HG02884 (cell line): ENCODE measurements at regions not wholly inside any gene's neighbourhood (a gene's known extent, or its start where the extent isn't known, plus 50 kb on each side); places are given as distances from the start of the nearest gene placed in this dataset.

Source experiments
- ATAC-seq: cut with Tn5 transposase; IDR thresholded peaks from one replicate; pipeline ENCODE4 v1.9.1; 2021; ENCODE audit warnings: mild to moderate bottlenecking, moderate library complexity; ENCODE audit not compliant: unreplicated experiment

DNA sequence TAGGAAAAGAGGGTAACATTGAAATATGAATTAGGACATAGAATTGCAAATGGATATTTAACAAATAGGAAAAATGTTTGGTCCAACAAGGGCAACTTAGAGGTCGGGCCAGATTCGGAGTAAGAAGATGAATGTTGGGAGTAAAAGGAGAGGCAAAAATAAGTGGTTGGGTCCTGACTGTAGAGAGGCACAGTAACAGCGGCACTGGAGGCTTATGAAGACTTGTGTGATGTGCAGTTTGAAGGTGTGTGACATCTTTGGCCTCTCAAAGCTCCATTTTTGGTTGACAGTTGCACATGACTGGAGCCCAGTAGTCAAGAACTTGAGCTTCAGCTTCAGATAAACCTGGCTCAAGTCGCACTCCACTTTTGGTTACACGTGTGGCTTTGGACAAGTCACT is 109.9 kb upstream of the PAXBP1 start:
- ATAC-seq, result no peak

- no peak for ATAC-seq
These were observed 112.5 kb upstream of the PAXBP1 start for GRCh38 chr21:32884062-32884461.

- ATAC-seq, result no peak
These were observed 114.8 kb upstream of the PAXBP1 start for GRCh38 chr21:32886339-32886738.

DNA sequence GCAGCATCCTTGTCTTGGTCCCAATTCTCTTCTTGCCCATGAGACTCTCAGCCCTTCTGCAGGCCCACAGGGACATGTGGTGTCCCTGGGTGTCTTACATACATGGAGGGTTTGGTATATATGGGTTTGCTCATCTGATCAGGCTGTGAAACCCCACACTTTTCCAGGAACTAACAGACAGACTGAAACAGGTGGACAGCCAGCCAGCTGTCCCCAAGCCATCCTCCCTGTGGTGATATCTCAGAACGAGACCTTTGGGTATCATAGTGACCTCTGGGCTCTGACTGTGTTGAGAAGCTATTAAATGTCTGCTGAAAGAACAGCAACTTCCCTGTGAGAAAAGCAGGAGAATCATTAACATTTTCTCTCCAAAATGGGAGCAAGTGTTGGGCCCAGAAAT is 115.5 kb upstream of the PAXBP1 start:
- no peak for ATAC-seq

DNA sequence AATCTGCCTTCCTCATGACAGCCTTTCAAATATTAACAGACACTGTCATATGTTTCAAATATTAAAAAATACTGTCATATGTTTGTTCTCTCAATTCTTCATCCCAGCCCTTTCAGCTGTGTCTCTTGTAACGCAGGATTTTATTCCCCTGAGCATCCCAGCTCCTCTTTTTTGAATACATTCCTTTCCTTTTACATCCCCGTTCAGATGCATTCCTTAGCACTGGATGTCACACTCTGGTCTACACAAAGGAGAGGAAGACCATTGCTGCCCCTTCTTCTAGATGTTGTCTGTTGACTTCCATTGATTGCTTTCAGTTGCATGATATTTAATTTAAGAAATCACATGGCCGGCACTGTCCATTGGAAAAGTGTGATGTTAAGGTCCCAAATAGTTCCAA is 117.4 kb upstream of the PAXBP1 start:
- ATAC-seq, result no peak

DNA sequence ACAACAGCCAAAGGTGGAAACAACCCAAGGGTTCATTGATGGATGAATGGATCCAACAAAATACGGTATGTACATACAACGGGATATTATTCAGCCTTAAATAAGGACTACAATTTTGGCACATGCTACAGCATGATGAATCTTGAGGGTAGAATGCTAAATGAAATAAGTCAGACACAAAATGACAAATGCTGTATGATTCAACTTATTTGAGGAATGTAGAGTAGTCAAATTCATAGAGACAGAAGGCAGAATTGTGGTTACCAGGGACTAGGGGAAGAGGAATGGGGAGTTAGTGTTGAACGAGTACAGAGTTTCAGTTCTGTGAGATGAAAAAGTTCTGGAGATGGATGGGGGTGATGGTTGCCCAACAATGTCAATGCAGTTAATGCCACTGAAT is 118.0 kb upstream of the PAXBP1 start:
- ATAC-seq, result no peak

- no peak for ATAC-seq
These were observed 122.8 kb upstream of the PAXBP1 start for GRCh38 chr21:32894321-32894720.

GRCh38 chr21:32900814-32901213 is 124.9 kb upstream of the OLIG2 start:
- ATAC-seq, result no peak

DNA sequence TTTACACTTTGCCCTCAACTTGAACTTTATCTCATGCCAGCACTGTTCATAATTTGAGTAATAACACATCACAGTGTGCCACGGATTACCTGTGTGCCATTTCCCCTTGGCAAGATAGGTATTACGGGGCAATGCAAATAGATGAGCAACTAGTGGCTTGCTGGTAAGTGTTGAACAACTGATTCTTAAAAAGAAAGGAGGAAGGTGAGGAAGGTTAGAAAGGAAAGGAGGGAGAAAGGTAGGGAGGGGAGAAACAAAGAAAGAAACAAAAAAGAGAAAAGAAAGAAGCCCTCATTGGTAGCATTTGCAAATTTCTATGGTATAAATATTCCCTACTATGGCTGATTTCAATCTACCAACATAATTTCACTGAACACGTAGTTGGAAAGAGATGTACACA is 118.2 kb upstream of the OLIG2 start:
- no peak for ATAC-seq

GRCh38 chr21:32908534-32908933 is 117.2 kb upstream of the OLIG2 start:
- no peak for ATAC-seq

GRCh38 chr21:32909393-32909792 is 116.3 kb upstream of the OLIG2 start:
- no peak for ATAC-seq

- ATAC-seq, result no peak
These were observed 111.2 kb upstream of the OLIG2 start for GRCh38 chr21:32914424-32915039.

DNA sequence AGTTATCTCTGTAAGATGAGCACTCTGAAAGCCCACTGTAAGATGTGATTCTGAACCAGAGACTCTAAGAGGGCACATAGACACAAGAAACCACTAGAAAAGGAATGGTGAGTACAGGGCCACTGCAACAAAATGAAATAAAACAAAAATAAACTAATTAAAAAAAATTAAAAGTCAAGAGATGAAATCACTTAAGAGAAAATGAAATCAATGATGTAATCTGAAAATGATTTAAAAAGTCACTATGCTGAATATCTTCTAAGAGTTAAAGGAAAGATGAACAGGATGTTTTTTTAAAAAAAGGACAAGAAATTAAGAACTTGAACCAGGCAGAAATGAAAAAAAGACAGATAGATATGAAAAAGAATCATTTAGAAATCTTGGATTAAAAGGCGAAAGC is 110.6 kb upstream of the OLIG2 start:
- ATAC-seq, result no peak

- no peak for ATAC-seq
These were observed 109.6 kb upstream of the OLIG2 start for GRCh38 chr21:32916088-32916487.

- ATAC-seq, result no peak
These were observed 109.1 kb upstream of the OLIG2 start for GRCh38 chr21:32916522-32917099.

DNA sequence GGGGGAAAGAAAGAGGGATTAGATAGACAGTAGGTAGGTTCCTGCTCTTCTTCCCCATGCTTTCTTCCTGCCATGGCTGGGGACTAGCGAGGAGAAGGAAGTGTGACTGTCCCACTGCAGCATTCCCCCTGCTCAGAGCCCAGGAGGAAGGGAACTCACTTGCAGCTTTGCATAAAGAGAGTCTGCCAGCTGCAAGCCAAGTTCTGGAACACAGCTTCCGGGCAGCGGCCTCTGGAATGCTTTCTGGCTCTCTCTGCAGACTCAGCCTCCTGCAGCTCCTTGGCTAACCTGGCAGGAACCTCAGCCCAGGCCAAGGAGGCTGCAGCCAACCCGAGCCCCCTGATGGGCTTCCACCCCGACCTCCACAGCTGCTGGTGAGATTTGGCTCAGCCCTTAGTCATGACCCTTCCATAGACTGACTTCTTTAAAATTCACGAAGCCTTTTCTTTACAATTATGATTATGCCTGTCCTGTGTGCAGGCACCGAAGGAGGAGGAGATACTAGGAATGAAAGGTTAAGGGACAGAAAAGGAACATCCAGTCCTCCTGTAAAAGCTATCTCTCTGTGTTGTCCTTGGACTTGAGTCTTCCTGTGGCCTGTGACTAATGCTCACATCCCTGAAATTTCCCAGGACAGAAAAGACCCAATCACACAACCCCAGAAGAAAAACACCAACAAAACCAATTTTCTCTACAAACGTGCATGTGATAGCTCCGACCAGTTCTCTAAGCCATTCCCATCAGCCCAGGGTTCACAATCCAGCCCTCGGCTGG is 108.2 kb upstream of the OLIG2 start:
- no peak for ATAC-seq

DNA sequence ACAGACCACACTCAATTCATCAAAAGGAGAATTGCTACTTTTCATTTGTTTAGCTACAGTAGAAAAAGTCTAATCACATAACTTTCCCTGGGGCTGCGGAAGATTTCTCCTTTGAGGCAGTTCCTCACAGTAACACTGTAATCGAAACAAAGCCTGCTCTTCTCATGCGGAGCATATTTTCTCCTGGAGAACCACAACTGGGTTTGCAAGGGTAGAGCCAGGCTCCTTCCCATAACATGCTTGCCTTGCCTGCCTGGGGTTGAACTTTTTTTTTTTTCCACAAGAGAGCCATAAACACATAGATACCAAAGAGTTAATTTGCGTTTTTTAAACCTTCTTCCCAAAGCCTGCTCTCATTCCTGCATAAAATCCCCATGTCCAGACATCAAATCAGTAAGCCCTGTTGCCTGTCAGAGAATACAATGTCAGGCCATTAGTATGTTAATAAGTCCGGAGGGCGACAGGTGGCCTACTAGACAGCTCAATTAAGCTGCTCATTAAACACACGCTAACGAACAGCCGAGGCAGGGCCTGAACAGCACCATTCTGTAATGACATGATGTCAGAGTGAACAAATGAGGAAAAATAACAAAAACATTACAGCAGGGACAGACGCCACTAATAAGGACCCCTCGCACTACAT is 107.1 kb upstream of the OLIG2 start:
- ATAC-seq, result no peak

- ATAC-seq, result no peak
These were observed 105.3 kb upstream of the OLIG2 start for GRCh38 chr21:32920474-32920873.

- no peak for ATAC-seq
These were observed 104.0 kb upstream of the OLIG2 start for GRCh38 chr21:32921632-32922230.

- no peak for ATAC-seq
These were observed 100.6 kb upstream of the OLIG2 start for GRCh38 chr21:32925098-32925497.

DNA sequence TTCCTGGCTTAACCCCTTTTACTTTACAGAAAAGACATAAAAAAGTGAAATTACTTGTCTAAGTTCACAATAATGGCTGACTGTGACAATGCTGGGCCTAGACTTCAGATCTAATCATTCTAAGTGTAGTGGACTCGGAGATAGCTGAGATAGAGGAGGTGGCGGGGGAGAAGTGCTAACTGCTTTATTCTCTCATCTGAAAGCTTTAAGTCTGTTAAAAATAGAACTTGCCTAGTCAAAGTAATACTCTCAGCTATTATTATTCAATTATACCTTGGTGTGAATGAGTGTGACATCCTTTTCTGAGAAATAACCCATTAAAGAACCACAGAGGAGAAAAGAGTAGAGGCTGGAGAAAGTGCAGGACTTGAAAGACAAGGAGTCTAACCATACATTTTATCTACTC is 96.1 kb upstream of the OLIG2 start:
- ATAC-seq, result peak; percentile 63
